ENCODE measurements at regions not wholly inside any gene's neighbourhood (a gene's known extent, or its start where the extent isn't known, plus 50 kb on each side); places are given as distances from the start of the nearest gene placed in this dataset.

GRCh38 chr1:94698356-94698755 is 121.8 kb upstream of the SLC44A3 start:
- intact Hi-C loops (cut with micrococcal nuclease; ENCODE audit: unreplicated experiment) = no loop called here
- Histone ChIP-seq H3K4me3 (ENCODE audit: low read depth, low read length, poor library complexity, severe bottlenecking) (no peak overlapping the region), H3K4me1 (ENCODE audit: insufficient read depth, low read length, poor library complexity, severe bottlenecking) (no peaks in the 10 kb centered on the region), H3K27me3 (replicated peaks; ENCODE audit: insufficient read depth, low read depth, low read length, poor library complexity) (no peaks in the 10 kb centered on the region), H3K36me3 (ENCODE audit: insufficient read depth, low read length, poor library complexity, severe bottlenecking) (no peaks in the 10 kb centered on the region), H3K27ac (ENCODE audit: low read depth, low read length, poor library complexity, severe bottlenecking) (no peak overlapping the region), H3K9me3 (ENCODE audit: low read depth, low read length, poor library complexity, severe bottlenecking) (no peaks in the 10 kb centered on the region)
- no peak for TF ChIP-seq EZH2 (IDR thresholded peaks at IDR 0.05; ENCODE audit: borderline replicate concordance, low read depth, low read length, poor library complexity, severe bottlenecking)
- no peak for TF ChIP-seq CTCF (conservative IDR thresholded peaks at IDR 0.05; ENCODE audit: low read depth, low read length)
- POLR2A ChIA-PET (ENCODE audit: low non-redundant PET) = no interaction called here
- DNase-seq (ENCODE audit: low spot score) = no peak
- CTCF ChIA-PET = no interaction called here
- BruUV-seq (replicated peaks) = no TSS peak

DNA sequence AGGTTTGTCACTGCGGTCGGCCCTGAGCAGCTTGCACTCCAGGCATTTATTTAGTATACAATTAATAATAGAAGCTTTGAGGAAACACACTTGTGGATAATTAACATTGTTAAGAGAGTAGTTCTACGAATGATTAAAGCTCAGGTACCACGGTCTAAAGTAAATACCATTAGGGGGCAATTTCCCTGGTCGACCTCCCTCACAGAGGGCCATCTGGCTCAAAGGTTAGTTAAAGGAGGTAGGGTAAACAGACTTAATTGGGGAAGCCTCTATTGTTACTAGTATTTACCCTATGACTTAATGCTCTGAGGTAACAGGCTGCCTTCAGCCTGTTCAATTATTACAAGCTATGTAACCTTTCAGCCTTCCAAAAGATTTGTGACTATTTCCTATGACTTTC is 122.3 kb upstream of the SLC44A3 start:
- CTCF ChIA-PET = no interaction called here
- no peak for TF ChIP-seq EZH2 (IDR thresholded peaks at IDR 0.05; ENCODE audit: borderline replicate concordance, low read depth, low read length, poor library complexity, severe bottlenecking)
- TF ChIP-seq CTCF (conservative IDR thresholded peaks at IDR 0.05; ENCODE audit: low read depth, low read length) = no peak
- Histone ChIP-seq H3K9me3 (ENCODE audit: low read depth, low read length, poor library complexity, severe bottlenecking) (no peaks in the 10 kb centered on the region), H3K36me3 (ENCODE audit: insufficient read depth, low read length, poor library complexity, severe bottlenecking) (no peaks in the 10 kb centered on the region), H3K4me1 (ENCODE audit: insufficient read depth, low read length, poor library complexity, severe bottlenecking) (no peaks in the 10 kb centered on the region), H3K27ac (ENCODE audit: low read depth, low read length, poor library complexity, severe bottlenecking) (no peak overlapping the region), H3K4me3 (ENCODE audit: low read depth, low read length, poor library complexity, severe bottlenecking) (no peak overlapping the region), H3K27me3 (replicated peaks; ENCODE audit: insufficient read depth, low read depth, low read length, poor library complexity) (no peaks in the 10 kb centered on the region)
- intact Hi-C loops (cut with micrococcal nuclease; ENCODE audit: unreplicated experiment) = no loop called here
- DNase-seq (ENCODE audit: low spot score) = no peak
- POLR2A ChIA-PET (ENCODE audit: low non-redundant PET) = no interaction called here
- BruUV-seq (replicated peaks) = no TSS peak

DNA sequence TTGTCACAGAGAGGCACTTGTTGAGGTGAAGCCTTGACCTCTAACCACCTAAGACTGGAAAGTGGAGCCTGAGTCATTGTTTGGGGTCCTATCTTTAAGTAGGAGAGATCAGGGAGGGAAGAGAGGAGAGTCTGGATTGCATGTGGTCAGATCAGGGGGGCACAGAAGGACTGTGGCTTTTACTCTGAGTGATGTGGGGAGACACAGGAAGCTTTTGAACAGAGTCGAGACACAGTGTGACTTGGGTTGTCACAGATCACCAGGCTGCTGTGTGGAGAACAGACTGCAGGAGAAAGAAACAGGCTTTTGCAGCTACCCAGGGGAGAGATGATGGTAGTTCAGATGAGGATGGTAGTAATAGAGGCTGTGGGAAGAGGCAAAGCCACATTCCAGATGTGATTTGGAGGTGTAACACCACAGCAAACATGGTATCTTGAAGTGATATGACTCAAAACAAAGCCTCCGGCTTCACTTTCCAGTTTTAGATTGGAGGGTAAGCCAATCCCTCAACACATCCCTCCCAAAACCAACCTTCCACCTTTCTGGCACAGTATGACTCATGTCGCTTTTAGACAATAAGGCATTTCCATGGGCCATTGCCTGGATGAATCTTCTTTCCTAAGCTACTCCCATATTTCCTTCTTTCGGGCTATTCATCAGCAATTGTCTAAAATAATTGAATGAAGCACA is 125.8 kb upstream of the SLC44A3 start:
- intact Hi-C loops (cut with micrococcal nuclease; ENCODE audit: unreplicated experiment) = no loop called here
- ChIA-PET CTCF (no interaction called here), POLR2A (ENCODE audit: low non-redundant PET) (no interaction called here)
- Histone ChIP-seq H3K27ac (ENCODE audit: low read depth, low read length, poor library complexity, severe bottlenecking) (no peak overlapping the region), H3K27me3 (replicated peaks; ENCODE audit: insufficient read depth, low read depth, low read length, poor library complexity) (no peaks in the 10 kb centered on the region), H3K36me3 (ENCODE audit: insufficient read depth, low read length, poor library complexity, severe bottlenecking) (no peaks in the 10 kb centered on the region), H3K9me3 (ENCODE audit: low read depth, low read length, poor library complexity, severe bottlenecking) (no peaks in the 10 kb centered on the region), H3K4me3 (ENCODE audit: low read depth, low read length, poor library complexity, severe bottlenecking) (no peak overlapping the region), H3K4me1 (ENCODE audit: insufficient read depth, low read length, poor library complexity, severe bottlenecking) (no peaks in the 10 kb centered on the region)
- TF ChIP-seq EZH2 (IDR thresholded peaks at IDR 0.05; ENCODE audit: borderline replicate concordance, low read depth, low read length, poor library complexity, severe bottlenecking) = no peak
- TF ChIP-seq CTCF (conservative IDR thresholded peaks at IDR 0.05; ENCODE audit: low read depth, low read length) = no peak
- no peak for DNase-seq (ENCODE audit: low spot score)
- no TSS peak for BruUV-seq (replicated peaks)

Measured in A673 (cell line).